HG02981 (cell line): ENCODE measurements at regions not wholly inside any gene's neighbourhood (a gene's known extent, or its start where the extent isn't known, plus 50 kb on each side); places are given as distances from the start of the nearest gene placed in this dataset.
"Not testable (repeated sequence)": the region's sequence is repeated elsewhere in the genome, so short reads cannot be mapped to it uniquely, and the experiment has no call there.

Experiments used
- ATAC-seq: cut with Tn5 transposase; IDR thresholded peaks from one replicate; pipeline ENCODE4 v1.9.1; 2021; ENCODE audit warnings: mild to moderate bottlenecking, moderate library complexity; ENCODE audit not compliant: unreplicated experiment

- ATAC-seq = no peak
Observed at GRCh38 chr2:16034975-16035746, 94.8 kb downstream of the MYCN start.

- ATAC-seq = no peak
Observed at GRCh38 chr2:16034151-16034974, 94.0 kb downstream of the MYCN start.

- ATAC-seq = no peak
Observed at GRCh38 chr2:16033032-16033293, 92.6 kb downstream of the MYCN start.

GRCh38 chr2:16032282-16033031, 92.1 kb downstream of the MYCN start:
- ATAC-seq = no peak

- ATAC-seq = no peak
Observed at GRCh38 chr2:16031848-16032159, 91.5 kb downstream of the MYCN start.

- no peak for ATAC-seq
Observed at GRCh38 chr2:16031058-16031847, 90.9 kb downstream of the MYCN start.

- ATAC-seq = no peak
Observed at GRCh38 chr2:16030206-16031057, 90.1 kb downstream of the MYCN start.

- ATAC-seq = no peak
Observed at GRCh38 chr2:16028644-16029043, 88.3 kb downstream of the MYCN start.

- no peak for ATAC-seq
Observed at GRCh38 chr2:16026816-16027501, 86.6 kb downstream of the MYCN start.

GRCh38 chr2:16025876-16026640, 85.7 kb downstream of the MYCN start:
- no peak for ATAC-seq

GRCh38 chr2:16025211-16025875, 85.0 kb downstream of the MYCN start:
- no peak for ATAC-seq

GRCh38 chr2:16024628-16025027, 84.3 kb downstream of the MYCN start:
- not testable (repeated sequence) for ATAC-seq

- no peak for ATAC-seq
Observed at GRCh38 chr2:16023506-16024360, 83.4 kb downstream of the MYCN start.

GRCh38 chr2:16022548-16023240, 82.3 kb downstream of the MYCN start:
- ATAC-seq = no peak

GRCh38 chr2:16021611-16022363, 81.4 kb downstream of the MYCN start:
- no peak for ATAC-seq

GRCh38 chr2:16020389-16021008, 80.1 kb downstream of the MYCN start:
- ATAC-seq = no peak
